Choroid plexus epithelial cell (primary cell): ENCODE measurements at regions not wholly inside any gene's neighbourhood (a gene's known extent, or its start where the extent isn't known, plus 50 kb on each side); places are given as distances from the start of the nearest gene placed in this dataset.

Experiments used
- DNase-seq: peaks from one replicate; pipeline ENCODE4 v3.0.0-alpha.2; 2010; ENCODE audit warnings: low read depth
- H3K4me3 ChIP-seq: 2 replicates; pipeline ENCODE4 v1.5.1; 2011; ENCODE audit warnings: low read depth, mild to moderate bottlenecking, control low read depth, low read length, moderate library complexity
- CTCF ChIP-seq: conservative IDR thresholded peaks from 2 replicates; pipeline ENCODE4 v1.5.1; 2011; ENCODE audit warnings: low read depth, mild to moderate bottlenecking, control low read depth, inconsistent platforms, low read length, moderate library complexity

GRCh38 chr14:73800970-73801515, 50.6 kb upstream of the PTGR2 start:
- TF ChIP-seq CTCF = no peak
- DNase-seq = no peak
- no peak overlapping the region for H3K4me3 ChIP-seq

GRCh38 chr14:73797543-73798265, 53.9 kb upstream of the PTGR2 start:
- DNase-seq = no peak
- no peak overlapping the region for H3K4me3 ChIP-seq
- TF ChIP-seq CTCF = no peak

- no peak overlapping the region for H3K4me3 ChIP-seq
- DNase-seq = peak; percentile 56
- no peak for TF ChIP-seq CTCF
Measured at GRCh38 chr14:73796893-73797542, 54.6 kb upstream of the PTGR2 start.

- no peak for TF ChIP-seq CTCF
- H3K4me3 ChIP-seq = no peak overlapping the region
- DNase-seq = no peak
Measured at GRCh38 chr14:73796415-73796814, 55.2 kb upstream of the PTGR2 start.

- no peak for TF ChIP-seq CTCF
- peak; percentile 55 for DNase-seq
- H3K4me3 ChIP-seq = no peak overlapping the region
Measured at GRCh38 chr14:73795974-73796373, 55.7 kb upstream of the PTGR2 start.

- DNase-seq = no peak
- no peak for TF ChIP-seq CTCF
Measured at GRCh38 chr14:73795466-73795865, 56.2 kb upstream of the PTGR2 start.

More at GRCh38 chr14:73795466-73795865, 56.2 kb upstream of the PTGR2 start:
- no peak overlapping the region for H3K4me3 ChIP-seq
